ENCODE measurements at regions not wholly inside any gene's neighbourhood (a gene's known extent, or its start where the extent isn't known, plus 50 kb on each side); places are given as distances from the start of the nearest gene placed in this dataset.

DNA sequence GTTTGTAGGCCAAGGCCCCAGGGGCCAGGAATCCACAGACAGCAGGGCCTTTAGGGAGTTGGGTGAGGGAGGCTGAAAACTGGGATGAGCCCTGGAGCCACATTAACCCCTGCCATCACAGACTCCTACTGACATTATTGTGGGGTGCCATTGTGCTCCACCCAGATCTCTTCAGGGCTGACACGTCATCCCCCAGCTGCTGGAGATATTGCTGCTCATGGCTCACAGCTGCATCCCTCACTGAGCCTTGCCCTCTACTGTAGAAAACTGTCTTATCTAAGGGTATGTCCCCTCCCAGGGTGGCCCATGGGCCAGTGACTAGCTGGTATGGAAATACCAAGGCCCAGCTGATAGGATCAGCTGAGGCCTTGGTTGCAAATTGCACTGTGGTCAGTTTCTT, 87.3 kb upstream of the PRR23C start:
- no peak for TF ChIP-seq EZH2 (IDR thresholded peaks at IDR 0.05)
- TF ChIP-seq, protein P1, sequence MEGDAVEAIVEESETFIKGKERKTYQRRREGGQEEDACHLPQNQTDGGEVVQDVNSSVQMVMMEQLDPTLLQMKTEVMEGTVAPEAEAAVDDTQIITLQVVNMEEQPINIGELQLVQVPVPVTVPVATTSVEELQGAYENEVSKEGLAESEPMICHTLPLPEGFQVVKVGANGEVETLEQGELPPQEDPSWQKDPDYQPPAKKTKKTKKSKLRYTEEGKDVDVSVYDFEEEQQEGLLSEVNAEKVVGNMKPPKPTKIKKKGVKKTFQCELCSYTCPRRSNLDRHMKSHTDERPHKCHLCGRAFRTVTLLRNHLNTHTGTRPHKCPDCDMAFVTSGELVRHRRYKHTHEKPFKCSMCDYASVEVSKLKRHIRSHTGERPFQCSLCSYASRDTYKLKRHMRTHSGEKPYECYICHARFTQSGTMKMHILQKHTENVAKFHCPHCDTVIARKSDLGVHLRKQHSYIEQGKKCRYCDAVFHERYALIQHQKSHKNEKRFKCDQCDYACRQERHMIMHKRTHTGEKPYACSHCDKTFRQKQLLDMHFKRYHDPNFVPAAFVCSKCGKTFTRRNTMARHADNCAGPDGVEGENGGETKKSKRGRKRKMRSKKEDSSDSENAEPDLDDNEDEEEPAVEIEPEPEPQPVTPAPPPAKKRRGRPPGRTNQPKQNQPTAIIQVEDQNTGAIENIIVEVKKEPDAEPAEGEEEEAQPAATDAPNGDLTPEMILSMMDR (IDR thresholded peaks at IDR 0.05): no peak

Data from neural progenitor cell (in vitro differentiated cells).